ENCODE measurements at regions not wholly inside any gene's neighbourhood (a gene's known extent, or its start where the extent isn't known, plus 50 kb on each side); places are given as distances from the start of the nearest gene placed in this dataset.

DNA sequence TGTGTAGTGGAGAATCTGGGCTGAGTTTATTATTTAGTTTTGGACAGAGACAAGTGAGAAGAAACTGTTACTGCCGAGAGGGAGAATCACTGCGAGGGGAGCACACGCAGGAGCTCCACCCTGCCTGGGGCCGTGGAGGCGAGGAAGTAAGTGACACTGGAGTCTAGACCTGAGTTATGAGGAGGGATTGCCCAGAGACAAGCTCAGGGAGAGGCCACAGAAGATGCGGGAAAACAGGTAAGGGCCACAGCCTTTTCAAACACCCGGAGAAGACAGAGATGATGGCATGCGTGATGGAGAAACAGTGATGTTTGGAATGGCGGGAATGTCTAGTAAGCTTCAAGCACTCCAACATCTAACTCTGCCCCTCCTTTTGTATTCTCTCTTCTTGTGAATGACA, 84.1 kb downstream of the TNFSF11 start:
- DNase-seq, result no peak

GRCh38 chr13:42660333-42660965, 86.5 kb downstream of the TNFSF11 start:
- no peak for DNase-seq

- DNase-seq, result no peak
Observed at GRCh38 chr13:42667638-42668037, 93.7 kb downstream of the TNFSF11 start.

GRCh38 chr13:42671502-42671901, 97.5 kb downstream of the TNFSF11 start:
- DNase-seq, result no peak

DNA sequence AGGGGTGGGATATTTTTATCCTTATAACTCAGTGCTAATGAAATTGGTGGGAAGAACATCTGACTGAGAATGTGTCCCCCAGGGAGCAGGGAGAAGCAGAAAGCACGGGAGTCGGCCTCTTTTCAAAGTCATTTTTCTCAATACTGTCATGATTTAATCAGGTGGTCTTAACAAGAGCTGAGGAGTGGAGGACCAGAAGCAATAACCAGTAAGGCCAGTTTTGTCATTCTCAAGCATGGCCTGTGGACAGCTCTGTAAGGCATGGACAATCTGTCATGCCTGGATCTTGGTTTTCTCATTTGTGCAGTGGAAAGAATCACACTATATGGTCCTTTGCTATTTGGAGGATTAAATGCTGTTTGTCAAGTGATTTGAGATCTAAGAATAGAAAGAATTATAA, 99.7 kb downstream of the TNFSF11 start:
- no peak for DNase-seq

DNA sequence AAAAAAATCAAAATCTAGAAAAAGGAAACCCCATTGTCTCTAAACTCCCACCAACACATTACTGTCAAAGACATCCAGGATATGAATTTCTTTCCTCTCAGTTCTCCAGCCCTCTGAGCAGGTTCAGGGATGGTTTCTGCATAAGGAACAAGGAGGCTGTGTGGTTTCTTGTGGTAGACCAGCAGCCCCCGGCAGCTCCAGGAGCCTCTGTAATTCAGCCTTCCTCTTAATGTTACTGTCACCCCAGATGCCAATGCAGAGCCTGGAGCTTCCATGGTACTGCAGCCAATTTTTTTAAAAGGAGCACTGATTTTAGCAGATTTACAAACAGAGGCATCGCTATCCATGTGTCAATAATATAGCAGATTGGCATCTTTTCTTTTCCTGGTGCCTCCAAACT, 100.6 kb upstream of the FAM216B start:
- no peak for DNase-seq

DNA sequence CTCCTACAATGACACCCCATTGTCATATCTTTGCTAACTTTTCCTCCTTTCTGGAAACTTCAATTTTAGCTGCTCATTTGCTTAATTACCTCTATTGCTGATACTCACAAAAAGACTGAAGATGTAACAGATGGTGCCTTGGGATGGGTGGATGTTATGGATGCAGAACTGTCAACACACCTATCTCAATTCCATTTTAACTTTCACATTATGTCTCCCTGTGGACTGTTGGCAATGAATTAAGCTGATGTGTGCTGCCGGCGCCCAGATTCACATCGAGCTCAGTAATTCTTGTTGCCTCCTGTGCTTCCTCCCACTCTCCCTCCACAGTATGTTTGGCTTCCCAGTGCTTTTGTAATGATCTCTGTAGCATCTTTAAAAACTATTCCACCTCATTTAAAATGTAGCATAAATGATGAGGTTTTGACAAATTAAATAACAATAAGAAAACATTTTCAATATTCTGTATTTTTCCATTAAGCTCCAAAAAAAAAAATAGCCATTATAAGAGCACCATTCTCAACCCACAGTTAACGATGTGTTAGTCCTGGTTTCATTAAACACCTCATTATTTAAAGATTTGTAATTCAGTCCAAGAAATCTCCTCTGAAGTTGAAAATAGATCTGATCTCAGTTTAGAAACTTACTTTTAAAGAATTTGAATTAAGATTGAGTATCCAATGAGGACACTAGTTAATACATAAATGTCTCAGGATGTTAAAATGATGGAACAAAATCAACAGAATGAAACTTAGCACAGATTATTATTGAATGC, 99.9 kb upstream of the FAM216B start:
- DNase-seq, result no peak

DNA sequence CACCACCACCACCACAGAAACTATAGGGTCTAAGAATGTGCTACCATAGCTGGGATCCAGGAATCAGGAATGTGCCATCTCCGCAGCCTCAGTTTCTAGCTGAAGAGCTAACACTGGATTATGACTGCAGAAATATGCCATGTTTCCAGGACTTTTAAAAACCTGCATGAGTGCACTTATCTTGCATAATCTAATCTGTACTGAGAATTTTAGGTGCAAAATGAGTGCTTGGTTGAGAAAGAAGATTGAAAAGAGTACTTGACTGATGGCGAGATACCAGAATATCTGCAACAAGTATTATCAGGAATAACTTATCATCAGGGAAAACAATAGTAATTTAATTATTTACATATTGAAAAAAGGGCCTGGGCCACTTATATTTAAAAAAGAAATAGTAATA, 97.2 kb upstream of the FAM216B start:
- no peak for DNase-seq

DNA sequence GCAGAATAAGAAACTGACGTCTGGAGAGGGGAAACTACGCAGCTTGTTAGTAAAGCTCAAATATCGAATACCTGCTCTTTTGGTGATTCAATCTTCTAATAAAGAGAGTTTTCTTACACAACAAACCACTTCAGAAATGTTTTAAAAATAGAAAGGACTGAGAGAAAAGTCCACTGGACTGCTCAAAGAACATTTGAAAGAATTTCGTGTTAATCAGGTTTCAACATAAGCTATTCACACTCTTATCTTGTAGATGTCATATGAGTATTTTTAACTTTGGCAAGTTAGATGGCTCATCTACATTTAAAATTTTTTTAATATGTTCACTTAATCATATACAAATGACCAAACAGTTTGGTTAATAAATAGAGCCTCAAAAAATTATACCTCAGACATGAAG, 95.6 kb upstream of the FAM216B start:
- DNase-seq, result no peak

DNA sequence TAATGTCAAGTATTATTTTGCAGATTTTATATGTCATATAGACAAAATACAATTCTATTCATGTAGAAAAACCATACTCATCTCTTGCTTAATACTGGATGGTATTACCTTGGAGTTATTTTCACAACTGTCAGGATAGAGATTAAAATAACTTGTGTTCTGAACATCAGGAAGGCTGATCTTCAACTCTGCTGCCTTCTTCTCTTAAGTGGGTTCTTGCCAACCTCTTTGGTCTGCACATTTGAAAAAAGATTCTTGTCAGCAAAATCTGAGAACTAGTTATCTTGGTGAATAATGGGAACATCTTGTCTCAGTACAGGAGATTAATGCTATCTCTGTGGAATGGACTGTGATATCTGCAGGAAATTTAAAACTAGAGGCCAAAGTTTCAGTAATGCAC, 95.2 kb upstream of the FAM216B start:
- no peak for DNase-seq

DNA sequence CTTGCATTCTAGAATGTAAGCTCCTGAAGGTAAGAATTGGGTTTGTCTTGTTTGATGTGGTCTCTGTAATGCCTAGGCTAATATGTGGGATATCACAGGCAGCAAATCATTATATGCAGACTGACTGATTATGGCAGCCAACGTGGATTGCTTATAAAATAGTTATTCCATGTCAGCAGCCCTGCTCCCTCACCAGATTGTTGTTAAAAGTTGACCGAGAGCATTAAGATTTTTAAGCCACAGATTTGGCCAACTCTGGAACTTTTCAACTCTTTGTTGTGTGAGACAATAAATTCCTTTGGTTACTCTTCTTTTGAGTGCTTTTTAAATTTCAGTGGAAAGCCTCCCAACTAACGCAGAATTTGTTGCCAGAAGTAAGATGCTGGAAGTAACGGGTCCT, 92.6 kb upstream of the FAM216B start:
- no peak for DNase-seq

DNA sequence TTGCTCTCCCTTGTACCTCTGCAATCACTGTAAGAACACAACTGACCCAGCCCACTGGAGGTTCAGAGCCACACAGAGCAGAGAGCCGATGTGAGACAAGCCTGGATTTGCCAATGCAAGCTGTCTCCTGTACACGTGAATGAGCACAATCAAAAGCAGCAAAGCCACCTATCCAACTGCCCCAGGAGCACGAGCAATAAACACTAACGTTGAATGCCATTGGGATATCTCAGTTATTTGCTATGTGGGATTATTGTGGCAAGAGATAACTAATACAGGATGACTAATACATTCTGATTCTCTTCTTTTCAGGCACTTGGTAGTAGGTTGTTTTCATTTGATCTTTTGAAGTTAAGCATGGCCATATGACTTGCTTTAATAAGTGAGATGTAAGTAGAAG, 85.2 kb upstream of the FAM216B start:
- peak; percentile 17 for DNase-seq

DNA sequence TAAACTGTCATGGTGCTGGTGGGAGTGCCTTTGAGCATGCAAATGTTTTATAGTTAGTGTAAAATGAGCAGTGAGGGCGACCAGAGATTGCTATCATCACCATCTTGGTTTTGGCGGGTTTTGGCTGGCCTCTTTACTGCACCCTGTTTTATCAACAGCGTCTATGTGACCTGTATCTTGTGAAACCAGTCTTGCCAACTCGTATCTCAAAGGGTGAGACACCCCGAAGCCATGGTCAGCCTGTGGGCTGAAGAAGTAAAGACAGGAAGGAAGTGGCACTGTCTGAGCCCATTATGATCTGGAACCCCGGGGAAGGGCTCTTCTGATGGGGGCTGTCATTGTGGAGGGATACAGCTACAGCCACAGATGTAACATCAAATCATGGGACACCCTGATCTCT, 81.5 kb upstream of the FAM216B start:
- no peak for DNase-seq

DNA sequence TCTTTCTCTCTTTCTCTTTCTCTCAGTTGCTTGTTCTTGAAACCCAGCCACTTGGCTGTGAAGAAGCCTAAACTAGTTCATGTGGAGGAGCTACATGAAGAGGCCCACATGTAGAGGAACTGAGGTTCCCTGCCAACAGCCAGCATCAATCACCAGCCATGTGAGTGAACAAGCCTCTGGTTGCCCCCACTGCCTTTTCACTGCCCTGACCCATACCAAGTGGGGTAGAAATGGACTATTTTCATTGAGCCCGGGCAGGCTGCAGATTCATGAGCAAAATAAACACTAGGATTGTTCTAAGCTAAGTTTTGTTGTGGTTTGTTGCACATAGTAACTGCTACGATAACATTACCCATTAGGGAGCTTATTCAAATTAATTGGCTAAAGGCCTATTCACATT, 78.7 kb upstream of the FAM216B start:
- DNase-seq, result no peak

DNA sequence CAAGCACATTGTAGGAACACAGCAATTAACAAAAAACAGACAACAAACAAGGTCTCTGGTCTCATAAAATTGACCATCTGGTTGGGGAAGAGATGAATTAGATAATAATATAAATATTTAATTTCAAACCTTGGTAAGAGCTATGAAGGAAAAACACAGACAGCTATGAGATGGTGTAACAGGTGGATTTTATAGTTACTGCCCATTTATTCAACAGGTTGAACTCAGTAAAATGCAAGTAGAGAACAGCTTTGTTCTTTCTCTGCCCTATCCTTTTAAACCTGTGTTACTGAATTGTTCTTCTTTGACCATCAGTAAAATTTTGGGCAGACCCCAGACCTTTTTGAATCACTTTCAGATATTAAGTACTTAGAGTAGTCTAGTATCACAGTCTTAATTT, 77.6 kb upstream of the FAM216B start:
- DNase-seq, result no peak

DNA sequence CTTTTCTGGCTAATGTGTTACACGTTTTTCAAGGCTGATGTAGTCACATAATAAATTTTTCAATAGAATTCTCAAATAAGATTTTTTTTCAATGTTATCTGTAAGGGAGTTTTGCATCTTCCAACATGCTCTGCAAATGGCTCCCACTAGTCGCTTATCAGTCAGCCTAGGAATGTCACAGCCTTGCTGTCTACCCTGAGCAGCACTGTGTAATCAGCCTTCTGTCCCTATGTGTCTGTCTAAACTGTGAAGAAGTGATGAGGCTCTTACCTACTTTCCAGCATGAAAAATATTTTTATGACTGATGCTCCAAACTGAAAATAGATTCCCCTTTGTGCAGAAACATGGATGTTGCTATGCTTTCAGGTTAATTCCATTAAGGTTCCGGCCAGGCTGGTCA, 75.1 kb upstream of the FAM216B start:
- no peak for DNase-seq

DNA sequence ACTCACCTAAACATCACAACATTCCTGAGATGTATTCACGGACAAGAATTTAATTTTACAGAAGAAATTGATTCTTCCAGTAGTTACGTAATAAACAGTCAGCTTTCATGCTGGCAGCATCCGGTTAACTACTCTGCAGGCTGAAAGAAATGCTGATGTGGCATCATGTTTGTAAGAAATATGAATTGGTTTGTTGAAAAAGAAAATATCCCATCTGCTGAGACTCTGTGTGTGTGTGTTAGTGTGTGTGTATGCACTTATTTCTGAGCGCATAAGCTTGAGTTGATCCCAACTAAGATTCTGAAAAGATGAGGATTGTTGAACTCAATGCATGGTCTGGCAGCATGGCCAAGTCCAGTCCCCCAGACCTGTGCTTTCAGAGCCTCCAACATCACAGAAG, 74.3 kb upstream of the FAM216B start:
- no peak for DNase-seq

GRCh38 chr13:42707586-42707985, 73.8 kb upstream of the FAM216B start:
- no peak for DNase-seq

DNA sequence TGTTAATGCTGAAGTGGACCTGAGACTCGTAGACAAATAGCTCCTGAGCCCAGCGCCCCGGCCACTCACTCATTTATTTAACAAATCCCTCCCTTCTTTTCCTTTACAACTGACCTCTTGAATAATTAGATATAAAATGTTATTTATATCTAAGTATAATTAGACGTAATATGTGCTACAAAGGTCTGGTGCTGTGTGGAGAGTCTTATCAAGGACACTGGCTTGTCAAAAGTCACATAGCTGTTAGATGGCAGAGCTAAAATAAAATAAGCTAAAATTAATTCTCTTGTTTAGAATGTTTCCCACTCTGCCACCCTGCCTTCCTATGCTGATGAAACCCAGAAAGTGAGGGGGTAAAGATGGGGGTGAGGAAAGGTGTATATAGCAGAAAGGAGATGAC, 73.0 kb upstream of the FAM216B start:
- DNase-seq, result no peak

DNA sequence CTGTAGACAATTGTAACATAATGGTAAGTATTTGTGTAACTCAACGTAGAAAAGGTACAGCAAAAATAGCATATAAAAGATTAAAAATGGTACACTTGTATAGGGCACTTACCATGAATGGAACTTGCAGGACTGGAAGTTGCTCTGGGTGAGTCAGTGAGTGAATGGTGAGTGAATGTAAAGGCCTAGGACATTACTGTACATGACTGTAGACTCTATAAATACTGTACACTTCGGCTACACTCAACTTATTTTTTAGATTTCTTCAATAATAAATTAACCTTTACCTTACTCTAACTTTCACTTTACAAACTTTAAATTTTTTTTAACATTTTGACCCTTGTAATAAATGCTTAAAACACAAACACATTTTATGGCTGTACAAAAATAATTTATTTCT, 72.1 kb upstream of the FAM216B start:
- DNase-seq, result no peak

GRCh38 chr13:42715909-42716308, 65.5 kb upstream of the FAM216B start:
- DNase-seq, result no peak

GRCh38 chr13:42717176-42717575, 64.2 kb upstream of the FAM216B start:
- DNase-seq, result no peak

DNA sequence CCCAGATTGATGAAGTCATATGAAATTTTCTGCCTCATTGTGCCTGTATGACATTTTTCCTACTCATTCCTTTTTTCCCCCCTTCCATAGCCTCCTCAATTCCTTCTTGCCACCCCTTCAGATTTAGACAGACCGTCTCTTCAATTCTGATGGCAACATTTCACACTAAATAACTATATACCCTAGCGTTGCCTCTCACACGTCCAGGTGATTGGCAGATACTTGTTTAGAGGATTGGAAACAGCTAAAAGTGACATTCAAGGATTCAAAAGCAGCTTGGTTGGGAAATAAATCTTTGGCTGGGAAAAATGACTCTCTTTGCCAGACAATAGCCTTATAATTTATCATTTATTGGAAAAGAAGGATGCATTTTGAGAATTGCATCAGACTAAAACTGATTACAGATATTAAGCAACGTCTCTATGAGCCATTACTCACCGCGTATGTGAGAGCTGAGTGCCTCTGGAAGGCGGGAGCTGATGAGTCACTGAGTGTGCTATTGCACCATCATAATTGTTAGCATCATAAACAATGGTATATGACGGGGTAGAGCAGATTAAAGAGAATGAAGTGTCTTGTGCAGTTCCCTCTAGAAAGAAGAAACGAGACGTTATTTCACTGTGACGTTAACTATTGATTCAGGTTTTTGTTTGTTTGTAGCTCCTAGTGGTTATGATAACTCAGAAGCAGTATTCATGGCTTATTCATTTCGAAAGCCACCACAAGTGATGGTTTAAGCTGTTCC, 61.1 kb upstream of the FAM216B start:
- DNase-seq, result no peak

- no peak for DNase-seq
Observed at GRCh38 chr13:42720858-42721219, 60.5 kb upstream of the FAM216B start.
